ENCODE measurements at regions not wholly inside any gene's neighbourhood (a gene's known extent, or its start where the extent isn't known, plus 50 kb on each side); places are given as distances from the start of the nearest gene placed in this dataset.

- Histone ChIP-seq H3K14ac (ENCODE audit: insufficient read length) (no peak overlapping the region), H2BK20ac (ENCODE audit: low read length) (no peak overlapping the region)
- no peak for DNase-seq (ENCODE audit: low read depth in 1 of 2, low spot score in 2 of 2)
- TF ChIP-seq SIN3A (conservative IDR thresholded peaks at IDR 0.05 in 1 of 2, IDR thresholded peaks at IDR 0.05 in 1 of 2; ENCODE audit: low read depth in 1 of 2, low read length in 2 of 2): no peak
- no peak for TF ChIP-seq KDM1A (IDR thresholded peaks at IDR 0.05; ENCODE audit: borderline replicate concordance, low read length)
- TF ChIP-seq E2F6 (IDR thresholded peaks at IDR 0.05): no peak
- no peak for TF ChIP-seq SP4 (IDR thresholded peaks at IDR 0.05; ENCODE audit: low read length)
- no peak for TF ChIP-seq FOSL1 (IDR thresholded peaks at IDR 0.05; ENCODE audit: insufficient read depth, low read depth, low read length)
- TF ChIP-seq CBX8 (IDR thresholded peaks at IDR 0.05; ENCODE audit: borderline replicate concordance, low read depth, low read length): no peak
- no peak for TF ChIP-seq CTCF (IDR thresholded peaks at IDR 0.05; ENCODE audit: control extremely low read depth in 1 of 3, insufficient read depth in 1 of 3, low read depth in 1 of 3, low read length in 3 of 3)
- TF ChIP-seq CBX5 (IDR thresholded peaks at IDR 0.05; ENCODE audit: low read depth, low read length): no peak
- TF ChIP-seq HDAC2 (IDR thresholded peaks at IDR 0.05; ENCODE audit: borderline replicate concordance in 1 of 2, low read depth in 2 of 2, low read length in 2 of 2): no peak
- TF ChIP-seq SUZ12 (IDR thresholded peaks at IDR 0.05; ENCODE audit: low read length): no peak
- no peak for TF ChIP-seq PHF8 (conservative IDR thresholded peaks at IDR 0.05; ENCODE audit: low read depth, low read length)
These were observed 969.8 kb upstream of the ADGRL4 start for GRCh38 chr1:79976287-79976686.

More at GRCh38 chr1:79976287-79976686, 969.8 kb upstream of the ADGRL4 start:
- no peaks in the 10 kb centered on the region for H3K23me2 ChIP-seq (ENCODE audit: low read depth, low read length)
- no peak overlapping the region for H3K18ac ChIP-seq (ENCODE audit: extremely low read depth, low read length)
- no peak overlapping the region for H3K9ac ChIP-seq (replicated peaks in 1 of 4; ENCODE audit: extremely low read depth in 1 of 4, low read depth in 3 of 4, low read length in 3 of 4)
- no peak overlapping the region for H4K5ac ChIP-seq (ENCODE audit: insufficient read length, low read depth, low read length)
- no peaks in the 10 kb centered on the region for H3K27me3 ChIP-seq (replicated peaks in 1 of 4; ENCODE audit: control insufficient read depth in 3 of 4, extremely low read depth in 1 of 4, insufficient read depth in 3 of 4, low read length in 3 of 4)
- H3K79me2 ChIP-seq (ENCODE audit: control insufficient read depth in 1 of 2, insufficient read depth in 2 of 2, low read length in 2 of 2): no peaks in the 10 kb centered on the region
- no peak overlapping the region for H3K23ac ChIP-seq (ENCODE audit: insufficient read length)
- no peak overlapping the region for H2BK5ac ChIP-seq (ENCODE audit: low read depth, low read length)
- no peak overlapping the region for H2AK5ac ChIP-seq (ENCODE audit: low read depth, low read length)
- ChIA-PET CTCF (ENCODE audit: partially characterized antibody) (interaction anchor here (0.9 to 1.0 kb wide), 2 partner anchors 11 to 12 kb away, joined by 3 read pairs; no protein-coding TSS in a partner anchor), POLR2A (ENCODE audit: partially characterized antibody) (no interaction called here)
- no peak overlapping the region for H3K4ac ChIP-seq (replicated peaks; ENCODE audit: insufficient read length, low read depth, low read length)
- H3K4me1 ChIP-seq (replicated peaks in 1 of 4; ENCODE audit: control insufficient read depth in 3 of 4, insufficient read depth in 4 of 4, low read length in 3 of 4): no peaks in the 10 kb centered on the region; a peak in 1 of 7 replicates
- no peak overlapping the region for H2BK15ac ChIP-seq (ENCODE audit: low read length)
- no peak overlapping the region for H3K27ac ChIP-seq (ENCODE audit: low read depth, low read length)
- H2BK120ac ChIP-seq (replicated peaks; ENCODE audit: low read depth, low read length): no peak overlapping the region
- H4K8ac ChIP-seq (ENCODE audit: extremely low read depth, insufficient read depth, low read length): no peak overlapping the region
- WGBS, 2 experiments (ENCODE audit: extremely low coverage in 1 of 2, insufficient coverage in 1 of 2, insufficient read length in 1 of 2, insufficient replicate concordance in 2 of 2, low coverage in 1 of 2, low lambda C conversion rate in 2 of 2, missing lambda C conversion rate in 1 of 2): 83% methylated on average over 3 of the region's 3 CpGs; no CpG with 5 or more reads in 1 of the 2 experiments
- H2AFZ ChIP-seq (ENCODE audit: low read length): no peak overlapping the region
- no peak overlapping the region for H2BK12ac ChIP-seq (ENCODE audit: low read depth, low read length)
- no peaks in the 10 kb centered on the region for H3K36me3 ChIP-seq (ENCODE audit: control insufficient read depth in 2 of 4, insufficient read depth in 4 of 4, low read length in 3 of 4)
- FAIRE-seq: no peak
- H3K4me3 ChIP-seq (ENCODE audit: extremely low read depth in 1 of 4, insufficient read depth in 2 of 4, low read depth in 3 of 4, low read length in 4 of 4): no peak overlapping the region
- H4K91ac ChIP-seq (replicated peaks; ENCODE audit: insufficient read length, low read length): no peak overlapping the region
- no peaks in the 10 kb centered on the region for H3K79me1 ChIP-seq (ENCODE audit: low read depth, low read length)
- H3K56ac ChIP-seq (replicated peaks; ENCODE audit: insufficient read length, low read depth, low read length): no peak overlapping the region
- no peaks in the 10 kb centered on the region for H4K20me1 ChIP-seq (replicated peaks in 1 of 2; ENCODE audit: control insufficient read depth in 1 of 2, insufficient read depth in 2 of 2, low read length in 2 of 2)
- H3K9me3 ChIP-seq (ENCODE audit: insufficient read depth in 2 of 2, low read depth in 1 of 2, low read length in 1 of 2): no peaks in the 10 kb centered on the region
- no peak overlapping the region for H3K4me2 ChIP-seq (ENCODE audit: insufficient read depth in 1 of 2, low read depth in 2 of 2, low read length in 2 of 2)

Data from H1 (cell line).